NB4 (cell line): ENCODE measurements at regions not wholly inside any gene's neighbourhood (a gene's known extent, or its start where the extent isn't known, plus 50 kb on each side); places are given as distances from the start of the nearest gene placed in this dataset.

Source experiments
- DNase-seq: peaks from one replicate; pipeline ENCODE4 v3.0.0; 2010; ENCODE audit warnings: low read depth
- H3K4me3 ChIP-seq: one replicate; pipeline ENCODE4 v1.5.1; 2011; ENCODE audit warnings: mild to moderate bottlenecking, low read depth, low read length, moderate library complexity
- MYC ChIP-seq: IDR thresholded peaks from 2 replicates; pipeline ENCODE4 v1.6.1; 2011; ENCODE audit warnings: low read depth, low read length
- POLR2A ChIP-seq: IDR thresholded peaks from 2 replicates; pipeline ENCODE4 v1.6.1; 2011; ENCODE audit warnings: mild to moderate bottlenecking; ENCODE audit not compliant: insufficient read length; ENCODE audit errors: extremely low read depth
- TF ChIP-seq, protein P1 (sequence below): IDR thresholded peaks from one replicate; pipeline ENCODE4 v1.5.1; 2012; ENCODE audit warnings: low read depth, low read length
- TF ChIP-seq, protein P2 (sequence below): IDR thresholded peaks from 2 replicates; pipeline ENCODE4 v1.6.1; 2011; ENCODE audit warnings: low read depth, low read length

DNA sequence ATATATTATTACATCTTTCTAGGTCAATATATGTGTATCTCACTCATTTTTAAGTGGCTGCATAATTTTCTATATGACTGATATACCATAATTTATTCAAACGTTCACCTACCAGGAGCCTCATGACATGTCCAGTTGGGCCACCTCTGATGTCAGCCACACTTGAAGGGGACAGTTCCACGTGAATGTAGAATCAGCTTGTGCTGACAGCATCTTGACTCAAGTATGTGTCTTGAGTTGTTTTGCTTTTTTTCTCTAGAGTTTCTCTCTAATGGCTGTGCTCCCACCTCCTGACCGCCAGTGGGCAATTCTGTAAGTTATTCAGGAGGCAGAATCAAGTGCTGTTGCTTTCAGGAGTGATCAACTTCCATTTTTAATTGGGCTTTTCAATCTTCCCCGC is 237.9 kb downstream of the NFKBIZ start:
- DNase-seq, result no peak
- TF ChIP-seq, protein P1, sequence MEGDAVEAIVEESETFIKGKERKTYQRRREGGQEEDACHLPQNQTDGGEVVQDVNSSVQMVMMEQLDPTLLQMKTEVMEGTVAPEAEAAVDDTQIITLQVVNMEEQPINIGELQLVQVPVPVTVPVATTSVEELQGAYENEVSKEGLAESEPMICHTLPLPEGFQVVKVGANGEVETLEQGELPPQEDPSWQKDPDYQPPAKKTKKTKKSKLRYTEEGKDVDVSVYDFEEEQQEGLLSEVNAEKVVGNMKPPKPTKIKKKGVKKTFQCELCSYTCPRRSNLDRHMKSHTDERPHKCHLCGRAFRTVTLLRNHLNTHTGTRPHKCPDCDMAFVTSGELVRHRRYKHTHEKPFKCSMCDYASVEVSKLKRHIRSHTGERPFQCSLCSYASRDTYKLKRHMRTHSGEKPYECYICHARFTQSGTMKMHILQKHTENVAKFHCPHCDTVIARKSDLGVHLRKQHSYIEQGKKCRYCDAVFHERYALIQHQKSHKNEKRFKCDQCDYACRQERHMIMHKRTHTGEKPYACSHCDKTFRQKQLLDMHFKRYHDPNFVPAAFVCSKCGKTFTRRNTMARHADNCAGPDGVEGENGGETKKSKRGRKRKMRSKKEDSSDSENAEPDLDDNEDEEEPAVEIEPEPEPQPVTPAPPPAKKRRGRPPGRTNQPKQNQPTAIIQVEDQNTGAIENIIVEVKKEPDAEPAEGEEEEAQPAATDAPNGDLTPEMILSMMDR, result no peak
- TF ChIP-seq POLR2A, result no peak
- TF ChIP-seq MYC, result no peak
- TF ChIP-seq, protein P2, sequence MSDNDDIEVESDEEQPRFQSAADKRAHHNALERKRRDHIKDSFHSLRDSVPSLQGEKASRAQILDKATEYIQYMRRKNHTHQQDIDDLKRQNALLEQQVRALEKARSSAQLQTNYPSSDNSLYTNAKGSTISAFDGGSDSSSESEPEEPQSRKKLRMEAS, result no peak
- no peak overlapping the region for H3K4me3 ChIP-seq

DNA sequence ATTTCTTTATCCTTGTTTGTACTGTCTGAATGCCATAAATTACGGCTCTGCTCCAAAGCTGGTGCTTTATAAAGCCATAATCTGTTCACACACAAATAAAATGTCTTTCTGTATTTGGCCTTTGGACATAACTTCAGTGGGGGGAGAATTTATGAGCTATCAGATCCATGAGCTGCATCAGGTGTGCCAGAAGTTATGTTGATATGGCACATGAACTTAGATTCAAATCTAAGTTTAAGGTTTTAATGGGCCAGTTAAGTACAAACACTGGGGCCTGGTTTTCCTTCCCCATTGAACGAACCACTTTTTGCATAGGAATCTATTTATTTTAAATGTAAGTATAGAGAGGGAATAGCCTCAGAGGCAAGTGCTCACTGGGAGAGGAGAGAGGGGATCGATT is 239.9 kb downstream of the NFKBIZ start:
- DNase-seq, result no peak
- TF ChIP-seq MYC (no peak), POLR2A (no peak)
- TF ChIP-seq, protein P2, result no peak
- TF ChIP-seq, protein P1, result no peak
- no peak overlapping the region for H3K4me3 ChIP-seq

DNA sequence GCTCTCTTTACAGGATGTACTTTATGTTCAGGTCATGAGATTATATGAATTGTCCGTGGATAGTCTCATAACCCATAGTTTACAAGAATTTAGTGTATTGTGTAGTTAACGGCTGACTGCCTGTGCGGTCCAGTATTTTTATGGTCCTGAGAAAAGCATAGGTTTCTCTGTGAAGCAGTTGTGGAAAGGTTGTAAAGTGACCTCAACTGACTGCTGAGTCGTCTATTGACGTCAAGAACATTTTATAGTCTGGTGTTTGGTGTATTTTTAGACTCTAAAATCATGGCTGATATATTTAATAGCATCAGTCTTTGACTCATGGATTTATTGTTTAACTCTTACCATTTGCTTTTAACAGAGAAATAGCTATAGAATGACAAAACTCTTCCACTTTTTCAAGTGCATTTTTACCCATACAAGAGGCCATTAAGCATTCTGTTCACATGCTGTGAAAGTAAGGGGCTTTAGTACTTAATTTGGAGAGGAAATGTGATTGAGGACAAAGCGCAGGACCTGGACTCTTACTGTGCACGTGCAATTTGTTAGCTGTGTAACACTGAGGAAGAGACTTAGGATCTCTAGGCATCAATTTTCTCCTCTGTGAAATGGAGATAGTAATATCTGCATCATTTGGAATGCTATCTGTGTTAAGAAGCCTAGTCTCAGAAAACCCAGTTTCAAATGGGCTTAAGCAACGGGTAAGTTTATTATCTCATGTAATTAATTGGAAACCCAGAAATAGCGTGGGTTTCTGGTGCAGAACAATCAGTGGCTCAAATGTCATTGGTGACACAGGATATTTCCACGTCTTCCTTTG is 240.8 kb downstream of the NFKBIZ start:
- TF ChIP-seq, protein P1, result no peak
- no peak for TF ChIP-seq MYC
- no peak overlapping the region for H3K4me3 ChIP-seq
- DNase-seq, result no peak

DNA sequence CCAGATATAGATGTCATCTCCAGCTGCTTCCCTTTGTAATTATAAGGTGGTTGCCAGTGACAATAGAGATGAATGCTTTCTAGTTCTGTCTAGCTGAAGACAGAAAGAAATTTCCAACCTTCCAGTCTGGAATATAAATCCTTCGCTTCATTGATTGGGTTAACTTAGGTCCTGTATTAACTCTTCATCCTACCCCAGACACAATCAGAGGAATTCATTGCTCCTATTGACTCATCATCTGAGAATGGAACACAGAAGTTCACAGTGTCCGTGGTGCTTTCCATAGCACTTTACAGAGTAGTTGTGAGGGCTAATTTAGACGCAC is 241.4 kb downstream of the NFKBIZ start:
- no peak overlapping the region for H3K4me3 ChIP-seq
- no peak for DNase-seq

DNA sequence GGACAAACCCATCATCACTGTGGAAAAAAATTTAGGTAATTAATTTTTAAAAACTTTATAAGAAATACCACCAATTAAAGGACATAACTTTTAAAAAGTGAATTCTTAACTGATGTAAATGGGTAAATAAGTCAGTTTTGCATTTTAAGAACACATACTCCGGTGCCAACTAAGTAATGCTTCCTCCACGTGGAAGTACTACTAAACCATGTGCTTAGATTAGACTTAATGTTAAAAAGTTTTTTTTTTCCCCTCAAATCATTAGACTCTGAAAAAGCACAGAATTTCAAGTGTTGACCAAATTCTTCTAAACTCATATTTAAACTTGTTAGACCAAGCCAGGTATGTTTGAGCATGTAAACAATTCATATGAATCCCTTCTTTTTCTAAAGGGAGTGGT is 242.0 kb downstream of the NFKBIZ start:
- no peak for DNase-seq
- TF ChIP-seq, protein P1, result no peak
- TF ChIP-seq, protein P2, result no peak
- TF ChIP-seq POLR2A, result no peak
- no peak for TF ChIP-seq MYC
- H3K4me3 ChIP-seq, result no peak overlapping the region

More for the DNA sequence above, 241.4 kb downstream of the NFKBIZ start:
- TF ChIP-seq, protein P1, result no peak
- no peak for TF ChIP-seq POLR2A
- TF ChIP-seq, protein P2, result no peak
- no peak for TF ChIP-seq MYC
